HG03432 (cell line): ENCODE measurements at regions not wholly inside any gene's neighbourhood (a gene's known extent, or its start where the extent isn't known, plus 50 kb on each side); places are given as distances from the start of the nearest gene placed in this dataset.
"Not testable (repeated sequence)": the region's sequence is repeated elsewhere in the genome, so short reads cannot be mapped to it uniquely, and the experiment has no call there.

ENCODE experiments used
- ATAC-seq: cut with Tn5 transposase; IDR thresholded peaks from one replicate; pipeline ENCODE4 v1.9.1; 2021; ENCODE audit warnings: mild to moderate bottlenecking, moderate library complexity; ENCODE audit not compliant: unreplicated experiment

GRCh38 chr1:72983011-72983410 is 700.7 kb upstream of the NEGR1 start:
- not testable (repeated sequence) for ATAC-seq

- ATAC-seq, result no peak
Measured at GRCh38 chr1:72969461-72969860, 687.1 kb upstream of the NEGR1 start.

GRCh38 chr1:72954943-72955342 is 672.6 kb upstream of the NEGR1 start:
- no peak for ATAC-seq

GRCh38 chr1:72950900-72951299 is 668.6 kb upstream of the NEGR1 start:
- ATAC-seq, result not testable (repeated sequence)

GRCh38 chr1:72946903-72947499 is 664.7 kb upstream of the NEGR1 start:
- ATAC-seq, result no peak

GRCh38 chr1:72942008-72942407 is 659.7 kb upstream of the NEGR1 start:
- no peak for ATAC-seq

- no peak for ATAC-seq
Measured at GRCh38 chr1:72938408-72938807, 656.1 kb upstream of the NEGR1 start.

GRCh38 chr1:72937905-72938304 is 655.6 kb upstream of the NEGR1 start:
- ATAC-seq, result no peak

- no peak for ATAC-seq
Measured at GRCh38 chr1:72936942-72937341, 654.6 kb upstream of the NEGR1 start.

GRCh38 chr1:72936151-72936740 is 653.9 kb upstream of the NEGR1 start:
- no peak for ATAC-seq

GRCh38 chr1:72932025-72932424 is 649.7 kb upstream of the NEGR1 start:
- ATAC-seq, result no peak

- ATAC-seq, result no peak
Measured at GRCh38 chr1:72930528-72930927, 648.2 kb upstream of the NEGR1 start.

GRCh38 chr1:72918940-72919339 is 636.6 kb upstream of the NEGR1 start:
- no peak for ATAC-seq

GRCh38 chr1:72917920-72918319 is 635.6 kb upstream of the NEGR1 start:
- ATAC-seq, result no peak

GRCh38 chr1:72915581-72915980 is 633.2 kb upstream of the NEGR1 start:
- ATAC-seq, result no peak

GRCh38 chr1:72911656-72912055 is 629.3 kb upstream of the NEGR1 start:
- ATAC-seq, result no peak

- no peak for ATAC-seq
Measured at GRCh38 chr1:72896256-72896655, 613.9 kb upstream of the NEGR1 start.

GRCh38 chr1:72892461-72892860 is 610.1 kb upstream of the NEGR1 start:
- ATAC-seq, result no peak

GRCh38 chr1:72891976-72892375 is 609.6 kb upstream of the NEGR1 start:
- no peak for ATAC-seq

- no peak for ATAC-seq
Measured at GRCh38 chr1:72885841-72886240, 603.5 kb upstream of the NEGR1 start.

GRCh38 chr1:72885017-72885416 is 602.7 kb upstream of the NEGR1 start:
- no peak for ATAC-seq

GRCh38 chr1:72869873-72870272 is 587.5 kb upstream of the NEGR1 start:
- no peak for ATAC-seq

GRCh38 chr1:72869441-72869840 is 587.1 kb upstream of the NEGR1 start:
- no peak for ATAC-seq
